K562 (cell line): ENCODE measurements at regions not wholly inside any gene's neighbourhood (a gene's known extent, or its start where the extent isn't known, plus 50 kb on each side); places are given as distances from the start of the nearest gene placed in this dataset.

Source experiments
- HIVEP1 ChIP-seq: fragments of 250-450 bp; sonication (Bioruptor Pico); IDR thresholded peaks from 2 replicates; pipeline ENCODE4 v1.4.0; 2020; ENCODE audit warnings: mild to moderate bottlenecking
- L3MBTL2 ChIP-seq: fragments of 450-650 bp; IDR thresholded peaks from 2 replicates; pipeline ENCODE4 v1.6.1; 2016; ENCODE audit warnings: mild to moderate bottlenecking, moderate library complexity
- NCOA4 ChIP-seq: fragments of 450-650 bp; IDR thresholded peaks from 2 replicates; pipeline ENCODE4 v1.6.1; 2018; ENCODE audit warnings: mild to moderate bottlenecking; ENCODE audit not compliant: partially characterized antibody
- NR4A1 ChIP-seq, 2 experiments: fragments of 250-450 bp in 1 of 2; fragments of 450-650 bp in 1 of 2; sonication (Bioruptor Pico) in 1 of 2; IDR thresholded peaks; 2 replicates each; pipeline versions ENCODE4 v1.4.0 to v1.6.1; 2016 to 2020; ENCODE audit warnings: mild to moderate bottlenecking in 2 of 2, missing compliant biosample characterization in 1 of 2, missing genetic modification characterization in 1 of 2, moderate library complexity in 1 of 2
- RREB1 ChIP-seq: fragments of 250-450 bp; sonication (Bioruptor Pico); IDR thresholded peaks from 2 replicates; pipeline ENCODE4 v1.4.0; 2020
- SP2 ChIP-seq: IDR thresholded peaks from 2 replicates; pipeline ENCODE4 v1.6.1; 2011; ENCODE audit warnings: mild to moderate bottlenecking, low read depth, low read length, moderate library complexity; ENCODE audit not compliant: poor library complexity, severe bottlenecking; ENCODE audit errors: extremely low read depth
- STAT5B ChIP-seq: fragments of 250-450 bp; sonication (Bioruptor Pico); IDR thresholded peaks from 2 replicates; pipeline ENCODE4 v1.8.0; 2021; ENCODE audit warnings: mild to moderate bottlenecking, inconsistent platforms
- TEAD2 ChIP-seq: fragments of 450-650 bp; IDR thresholded peaks from 2 replicates; pipeline ENCODE4 v1.6.1; 2016; ENCODE audit warnings: missing genetic modification characterization, control low read depth, missing compliant biosample characterization

GRCh38 chr4:98720871-98721480 is 62.6 kb upstream of the TSPAN5 start (continued):
- TF ChIP-seq RREB1 (CRISPR knock-in tag), result no peak
- TF ChIP-seq L3MBTL2, result no peak
- no peak for TF ChIP-seq SP2
- TF ChIP-seq NR4A1 (CRISPR knock-in tag; IDR thresholded peaks at IDR 0.05), result no peak
- no peak for TF ChIP-seq NR4A1 (tag; IDR thresholded peaks at IDR 0.05)
- TF ChIP-seq NCOA4, result no peak
- no peak for TF ChIP-seq TEAD2
- no peak for TF ChIP-seq STAT5B
- no peak for TF ChIP-seq HIVEP1 (CRISPR knock-in tag)
